Stimulated activated CD4-positive, alpha-beta T cell treated with anti-CD3 and anti-CD28 coated beads, Interleukin-1b, Interleukin-23, amount 100 ng/mL, for 4 hours (primary cell): ENCODE measurements at regions not wholly inside any gene's neighbourhood (a gene's known extent, or its start where the extent isn't known, plus 50 kb on each side); places are given as distances from the start of the nearest gene placed in this dataset.

Source experiments
- DNase-seq, 2 donors: peaks; one replicate each; pipeline ENCODE4 v3.0.0-alpha.2; 2020; ENCODE audit warnings: low read depth in 2 of 2

DNA sequence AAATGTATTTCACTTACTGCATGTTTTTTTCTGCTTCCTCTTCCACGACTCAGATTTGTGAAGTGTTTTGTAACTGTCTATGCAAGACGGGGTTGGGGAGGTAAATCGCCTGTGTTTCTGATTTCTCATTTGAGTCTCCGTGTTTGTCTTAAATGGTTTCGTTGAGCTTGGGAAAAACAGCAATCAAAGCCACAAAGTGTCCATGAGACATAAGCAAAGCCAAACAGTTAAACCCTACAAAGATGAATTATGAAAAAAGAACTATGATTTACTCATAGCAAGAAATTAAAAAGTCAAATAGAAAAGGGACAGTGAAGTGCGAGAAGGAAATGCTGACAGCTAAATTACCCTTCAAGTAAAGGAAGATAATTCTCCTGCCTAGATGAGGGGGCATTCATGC is 164.3 kb upstream of the TMPO start:
- no peak for DNase-seq

DNA sequence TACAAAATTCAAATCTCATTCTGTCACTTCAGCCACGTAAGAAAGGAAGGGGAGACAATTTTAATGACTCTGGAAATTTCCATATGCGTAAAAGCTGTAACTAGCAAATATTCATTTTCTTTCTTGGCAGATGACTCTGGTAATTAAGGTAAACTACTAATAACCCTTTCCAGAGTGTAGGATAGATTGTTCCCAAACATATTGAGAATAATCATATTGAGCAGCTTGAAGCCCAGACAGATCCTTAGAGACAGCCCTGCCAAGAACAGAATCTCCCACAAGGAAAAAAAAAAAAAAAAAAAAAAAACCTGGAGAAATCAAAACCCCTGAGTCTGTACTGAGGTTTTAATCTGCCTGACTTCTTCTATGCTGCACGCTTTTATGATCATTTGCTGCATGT is 163.6 kb upstream of the TMPO start:
- DNase-seq: no peak

DNA sequence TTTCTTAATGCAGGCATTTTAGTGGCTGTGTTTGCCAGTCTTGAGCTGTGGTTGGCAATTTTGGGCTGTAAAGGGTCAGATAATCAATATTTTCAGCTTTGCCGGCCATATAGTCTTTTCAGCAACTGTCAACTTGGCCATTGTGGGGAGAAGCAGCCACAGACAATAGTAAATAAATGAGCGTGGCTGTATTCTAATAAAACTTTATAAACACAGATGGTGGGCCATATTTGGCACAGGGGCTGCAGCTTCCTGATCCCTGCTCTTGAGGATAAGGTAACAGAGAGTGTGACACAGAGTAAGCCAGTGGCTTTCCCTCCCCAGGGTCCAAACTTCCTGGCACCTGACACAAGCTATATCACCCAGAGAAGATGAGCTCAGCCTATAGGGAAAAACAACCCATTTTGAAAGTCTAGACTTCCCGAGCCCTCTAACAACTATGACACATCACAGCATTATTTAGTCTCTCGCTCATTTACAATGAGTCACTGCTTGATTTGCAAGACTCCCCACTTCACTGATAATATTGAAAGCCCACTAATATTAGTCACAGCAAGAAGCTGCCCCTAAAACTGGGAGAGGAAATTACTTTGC is 163.1 kb upstream of the TMPO start:
- no peak for DNase-seq

DNA sequence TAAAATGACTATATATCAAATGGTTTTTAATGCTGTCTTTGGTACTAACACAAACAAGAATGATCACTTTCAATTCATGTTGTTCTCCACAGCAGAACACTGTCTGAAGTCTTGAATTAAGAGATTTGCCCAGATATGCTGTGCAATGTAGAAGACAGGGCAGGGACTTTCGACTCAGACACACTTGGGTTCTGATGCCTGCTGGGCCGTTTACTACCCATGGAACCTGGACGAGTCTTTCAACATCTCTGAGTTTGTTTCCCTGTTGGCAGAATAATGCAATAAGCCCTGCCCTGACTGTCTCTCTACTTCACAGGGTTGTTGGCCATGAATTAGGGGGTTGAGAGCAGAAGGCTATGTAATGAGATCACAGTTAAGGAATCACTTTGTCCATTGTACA is 162.6 kb upstream of the TMPO start:
- DNase-seq: no peak

DNA sequence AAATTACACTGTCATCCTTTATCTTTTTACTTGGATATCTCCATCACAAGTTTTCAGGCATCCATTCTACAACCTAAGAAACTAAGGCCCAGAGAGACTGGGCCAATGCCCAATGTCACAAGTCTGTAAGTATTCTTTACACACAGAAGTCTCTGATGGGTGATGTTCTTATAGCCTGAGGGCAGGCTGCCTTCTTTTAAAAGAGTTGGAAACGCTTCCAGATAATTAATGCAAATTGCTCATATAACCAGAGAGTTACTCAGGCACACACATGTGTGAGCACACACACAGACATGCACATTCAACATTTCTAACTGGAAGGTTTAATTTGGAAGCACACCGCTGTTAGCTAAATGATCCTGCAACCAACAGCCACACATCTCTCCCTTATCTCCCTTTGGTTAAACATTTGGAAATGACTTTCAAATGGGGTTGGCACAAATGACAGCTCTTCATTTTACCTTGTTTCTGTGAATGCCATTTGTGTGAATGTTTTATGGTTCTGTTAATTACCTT is 160.8 kb upstream of the TMPO start:
- DNase-seq: no peak

DNA sequence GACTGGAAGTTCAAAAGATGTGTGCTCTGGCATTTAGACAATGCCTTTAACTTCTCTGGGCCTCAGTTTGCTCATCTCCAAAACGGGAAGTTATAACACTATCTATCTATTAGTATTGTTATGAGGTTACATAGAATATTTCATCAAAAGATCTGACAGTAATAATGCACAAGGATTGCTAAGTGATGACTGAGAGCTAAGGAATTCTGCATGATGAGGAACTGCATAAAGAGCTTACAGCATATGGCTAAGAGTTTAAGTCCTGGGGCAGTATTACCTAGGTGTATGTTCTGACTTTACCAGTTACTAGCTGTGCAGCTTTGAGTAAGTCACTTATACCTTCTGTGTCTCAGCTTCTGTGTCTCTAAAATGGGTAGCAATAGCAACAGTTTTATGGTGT is 160.1 kb upstream of the TMPO start:
- DNase-seq: no peak

DNA sequence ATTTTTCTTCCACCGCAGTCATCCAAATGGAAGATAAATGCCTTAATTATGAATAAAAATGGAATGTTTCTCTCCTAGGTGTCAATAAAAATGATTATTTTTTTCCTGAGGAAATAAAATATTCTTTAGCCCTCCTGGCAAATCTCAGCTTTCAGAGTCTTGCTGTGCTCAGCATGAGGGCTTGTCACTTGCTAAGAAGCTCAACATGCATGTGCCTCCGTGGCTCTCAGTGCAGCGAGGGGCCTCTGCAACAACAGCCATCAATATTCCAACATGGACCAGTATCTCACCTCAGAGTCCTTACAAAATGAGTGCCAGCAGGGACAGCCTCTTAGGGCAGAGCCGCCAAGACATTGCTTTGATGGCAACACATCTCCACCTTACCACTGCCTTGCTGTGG is 159.5 kb upstream of the TMPO start:
- DNase-seq: no peak

DNA sequence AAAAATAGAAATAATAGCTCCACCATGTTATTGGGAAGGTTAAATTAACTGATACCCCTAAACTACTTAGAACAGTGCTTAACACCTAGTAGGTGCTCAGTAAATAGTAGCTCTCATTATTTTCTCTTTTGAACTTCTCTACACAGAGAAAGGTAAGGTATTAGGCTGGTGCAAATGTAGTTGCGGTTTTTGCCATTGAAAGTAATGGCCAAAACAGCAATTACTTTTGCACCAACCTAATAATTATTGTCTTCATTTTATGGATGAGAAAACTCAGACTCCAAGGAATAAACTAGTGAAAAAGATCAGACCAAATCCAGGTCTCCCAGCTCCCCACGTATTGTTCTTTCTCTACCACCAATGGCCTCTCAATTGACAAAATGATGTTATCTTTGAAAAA is 157.2 kb upstream of the TMPO start:
- no peak for DNase-seq

DNA sequence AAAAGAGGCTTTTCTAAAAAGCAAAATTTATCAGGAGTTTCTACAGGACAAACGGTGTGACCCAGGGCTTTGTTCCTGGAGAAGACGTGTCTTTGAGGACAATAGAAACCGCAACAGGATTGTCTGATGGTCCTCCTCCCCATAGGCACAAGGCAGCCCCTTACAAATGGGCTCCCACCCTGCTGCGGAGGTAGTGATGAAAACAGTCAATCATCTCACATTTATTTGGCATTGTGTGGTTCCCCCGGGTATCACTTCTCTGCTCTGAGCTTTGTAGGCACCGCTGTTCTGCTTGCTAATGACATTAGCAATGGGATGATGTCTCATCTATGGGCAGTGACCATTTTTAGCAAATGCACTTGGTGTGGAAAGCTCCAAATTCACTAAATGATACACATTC is 155.5 kb upstream of the TMPO start:
- no peak for DNase-seq

DNA sequence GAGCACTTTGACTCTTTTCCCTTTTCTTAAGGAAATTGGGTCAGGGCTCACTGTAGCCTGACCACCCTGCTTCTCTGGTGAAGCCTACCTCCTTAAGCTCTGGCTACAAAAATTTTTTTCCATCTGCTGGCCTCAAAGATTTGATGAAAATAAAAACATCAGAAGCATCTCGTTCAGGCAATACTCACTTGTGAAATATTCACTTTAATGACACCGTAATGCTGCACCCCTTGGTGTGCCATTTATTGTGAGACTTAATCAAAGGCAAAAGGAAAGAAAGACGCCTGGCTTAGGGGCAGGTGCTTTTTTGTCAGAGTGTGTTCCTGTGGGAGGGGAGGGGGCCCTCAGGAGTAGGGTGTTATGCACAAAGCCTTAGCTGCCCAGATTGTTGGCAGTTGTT is 155.0 kb upstream of the TMPO start:
- no peak for DNase-seq

DNA sequence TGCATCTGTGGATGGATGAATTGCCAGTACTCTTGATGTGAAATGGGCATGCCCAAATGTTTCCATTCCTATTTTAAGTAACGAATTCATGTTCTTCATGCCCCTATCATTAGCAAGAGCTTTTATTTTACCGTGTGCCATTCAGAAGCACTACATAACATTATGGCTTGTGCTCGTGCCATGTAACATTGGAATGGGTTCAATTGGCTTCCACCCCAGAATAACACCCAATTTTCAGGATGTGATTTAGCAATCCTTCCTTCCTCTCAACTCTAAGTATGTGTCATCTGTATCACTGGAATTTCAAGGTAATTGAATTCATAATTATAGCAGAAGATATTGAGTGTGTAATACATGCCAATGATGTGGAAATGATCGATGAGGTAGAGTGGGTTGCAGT is 145.8 kb upstream of the TMPO start:
- no peak for DNase-seq

DNA sequence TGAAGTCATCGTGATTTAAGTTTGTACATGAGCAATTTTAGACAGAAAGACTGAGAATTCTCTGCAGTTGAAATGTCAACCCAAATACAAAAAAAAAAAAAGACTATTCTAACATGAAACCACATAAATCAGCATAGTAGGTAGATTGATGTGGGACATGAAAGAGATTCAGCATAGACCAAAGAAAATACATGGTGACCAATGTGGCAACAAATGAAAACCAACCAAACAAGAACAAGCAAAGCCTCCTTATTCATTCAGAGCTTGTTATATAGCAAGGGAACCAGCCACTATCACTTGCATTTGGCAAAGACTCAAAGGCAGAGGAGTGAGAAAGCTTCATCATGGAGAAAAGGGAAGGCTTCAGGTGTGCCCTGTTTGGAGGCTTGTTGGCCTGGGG is 144.4 kb upstream of the TMPO start:
- DNase-seq: no peak

DNA sequence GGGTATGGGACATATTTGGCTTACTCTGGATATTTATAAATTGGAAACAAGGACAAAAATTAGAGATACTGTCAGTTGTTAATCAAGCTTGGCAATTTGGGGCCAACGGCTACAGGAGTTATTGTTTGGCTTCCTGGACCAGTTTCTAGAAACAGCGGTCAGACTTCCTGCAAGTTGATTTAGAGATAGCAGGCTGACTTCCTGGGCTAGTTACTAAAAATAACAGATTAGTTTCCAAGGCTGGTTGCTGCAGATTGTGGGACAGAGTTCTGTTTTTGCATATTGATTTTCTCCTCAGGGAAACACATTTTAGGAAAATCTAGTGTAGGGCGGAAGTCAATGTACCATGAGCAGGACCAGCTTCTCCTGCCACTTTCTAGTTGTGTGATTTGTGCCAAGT is 144.0 kb upstream of the TMPO start:
- no peak for DNase-seq

DNA sequence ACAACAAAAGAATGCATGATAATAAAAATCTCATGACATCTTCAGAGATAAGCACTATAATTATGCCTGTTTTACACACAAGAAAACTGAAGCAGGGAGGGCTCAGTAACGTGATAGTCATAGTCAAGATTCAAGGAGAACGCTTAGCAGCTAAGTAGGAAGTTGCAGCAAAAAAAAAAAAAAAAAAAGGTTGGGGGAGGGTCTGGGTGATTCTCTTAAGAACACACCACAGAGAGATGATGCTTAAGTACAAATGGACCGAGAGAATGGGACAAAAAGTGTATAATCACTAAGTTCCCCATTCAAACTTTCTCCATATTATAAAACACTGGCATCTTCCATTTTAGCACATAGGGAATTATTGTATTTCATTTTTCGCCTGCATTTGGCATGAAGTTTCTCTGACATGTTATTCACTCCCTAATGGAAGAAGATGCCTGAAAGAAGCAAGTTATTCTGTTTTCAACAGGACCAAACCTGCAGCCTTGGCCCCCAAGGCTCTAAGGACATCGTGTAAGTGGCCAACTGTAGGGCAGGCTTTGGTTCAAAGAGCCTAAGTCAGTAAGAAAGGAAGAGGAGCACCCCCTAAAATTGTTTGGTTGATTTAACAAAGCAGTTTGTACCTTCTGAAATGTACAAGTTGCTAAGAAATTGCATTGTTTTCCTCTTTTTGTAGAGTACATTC is 142.9 kb upstream of the TMPO start:
- DNase-seq: no peak

DNA sequence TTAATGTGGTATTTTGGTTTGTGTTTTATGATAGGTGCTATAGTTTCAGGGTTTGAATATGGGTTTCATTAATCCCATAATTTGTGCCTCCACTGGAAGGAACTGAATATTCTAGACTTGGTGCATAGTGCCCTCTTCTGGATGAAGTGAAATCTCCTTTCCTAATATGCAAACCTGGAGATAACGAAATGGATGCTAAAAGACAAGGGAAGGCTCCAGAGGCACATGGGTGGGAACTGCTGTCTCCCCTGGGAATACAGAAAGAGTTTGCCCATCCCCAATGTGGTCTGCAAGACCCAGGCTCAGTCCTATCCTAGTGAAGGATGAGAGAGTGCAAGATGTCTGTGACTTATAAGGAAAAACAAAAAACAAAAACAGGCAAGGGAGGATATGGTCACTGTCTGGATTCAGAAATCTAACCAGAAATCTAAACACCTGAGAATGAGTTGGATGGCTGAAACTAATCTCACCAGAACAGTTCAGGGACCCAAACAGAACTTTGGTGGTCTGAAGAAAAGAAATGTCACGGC is 142.3 kb upstream of the TMPO start:
- DNase-seq: no peak

DNA sequence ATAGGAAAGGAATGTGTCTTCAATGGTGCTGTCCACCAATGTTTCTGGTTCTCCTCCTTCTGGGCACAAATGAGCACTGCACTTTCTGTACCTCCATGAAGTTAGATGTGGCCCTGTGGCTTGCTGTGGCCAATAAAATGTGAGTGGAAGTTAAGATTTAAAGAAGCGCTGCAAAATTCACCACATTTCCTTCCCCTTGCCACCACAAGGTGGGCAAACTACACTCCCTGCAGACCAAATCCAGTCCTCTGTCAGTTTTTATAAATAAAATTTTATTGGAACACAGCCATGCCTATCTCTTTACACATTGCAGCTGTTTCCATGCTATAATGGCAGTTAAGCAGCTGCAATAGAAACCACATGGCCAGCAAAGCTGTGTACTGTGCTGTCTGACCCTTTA is 141.4 kb upstream of the TMPO start:
- no peak for DNase-seq

DNA sequence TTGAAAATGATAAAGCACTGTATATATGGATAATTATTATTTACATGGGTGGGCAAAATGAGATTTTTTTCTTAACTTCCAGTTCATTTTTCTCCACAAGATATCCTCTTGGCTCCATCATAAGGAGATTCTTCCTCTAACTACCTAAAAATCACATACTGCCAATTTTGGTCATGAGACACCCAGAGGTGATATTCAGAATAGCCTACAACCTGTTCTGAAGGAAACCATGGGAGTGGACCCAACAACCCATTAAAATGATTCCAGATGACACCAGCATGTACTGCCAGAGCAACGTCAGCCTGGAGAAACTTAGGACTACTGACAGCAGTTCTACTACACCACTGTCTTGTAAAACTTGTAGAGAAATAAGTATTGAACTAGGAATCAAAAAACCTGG is 136.3 kb upstream of the TMPO start:
- DNase-seq: no peak

DNA sequence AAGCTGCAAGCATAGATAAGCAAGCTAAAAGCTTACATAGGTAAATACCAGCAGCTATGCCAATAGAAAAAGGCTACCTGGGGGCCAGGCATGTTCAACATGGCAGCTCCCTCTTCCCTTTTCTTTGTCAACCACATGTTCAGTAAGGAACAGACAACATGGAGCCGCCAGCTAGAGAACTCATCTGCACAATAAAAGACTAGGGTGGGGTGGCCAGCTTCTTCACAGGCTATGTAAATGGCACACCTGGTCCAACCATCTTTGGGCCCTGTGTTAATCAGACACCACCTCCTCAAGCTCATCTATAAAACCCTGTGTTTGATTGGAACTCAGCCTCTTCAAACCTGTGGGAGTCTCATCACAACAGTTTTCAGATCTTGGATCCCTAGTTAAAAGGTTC is 129.7 kb upstream of the TMPO start:
- DNase-seq: no peak

DNA sequence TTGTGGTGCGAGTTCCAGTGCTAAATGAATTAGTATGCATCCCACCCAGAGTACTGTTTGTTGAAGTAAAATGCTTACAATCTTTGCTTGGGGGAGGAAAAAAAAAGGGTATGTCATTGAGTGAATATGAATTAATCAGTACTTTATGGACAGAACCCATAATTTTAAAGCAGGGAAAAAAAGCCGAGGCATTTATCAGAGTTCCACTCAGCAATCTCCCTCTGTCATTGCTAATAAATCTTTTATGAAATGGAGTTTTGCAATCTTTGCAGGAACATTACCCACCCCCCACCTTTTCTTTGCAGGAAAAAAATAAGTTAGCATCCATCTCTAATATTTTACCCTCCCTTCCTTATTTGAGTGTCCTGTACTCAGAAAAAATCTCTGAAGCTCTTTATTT is 127.9 kb upstream of the TMPO start:
- no peak for DNase-seq

DNA sequence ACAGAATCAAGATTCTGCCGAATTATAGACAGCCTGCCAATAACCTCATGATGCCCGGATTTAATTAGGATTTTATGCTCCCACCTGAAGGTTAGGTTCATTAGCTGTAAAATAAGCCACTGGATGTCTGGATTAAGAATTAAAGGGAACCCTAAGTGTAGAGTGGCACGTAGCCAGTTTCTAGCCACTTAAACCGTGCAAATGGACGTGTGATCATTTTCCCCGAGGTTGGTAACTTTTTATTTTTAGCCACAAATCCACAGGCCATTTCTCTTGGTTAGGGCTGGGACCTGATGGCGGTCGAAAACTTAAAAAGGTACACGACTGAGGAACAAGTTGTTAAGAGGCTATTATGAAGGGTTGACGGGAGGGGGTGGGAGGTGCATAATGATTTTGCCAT is 127.3 kb upstream of the TMPO start:
- DNase-seq: no peak

DNA sequence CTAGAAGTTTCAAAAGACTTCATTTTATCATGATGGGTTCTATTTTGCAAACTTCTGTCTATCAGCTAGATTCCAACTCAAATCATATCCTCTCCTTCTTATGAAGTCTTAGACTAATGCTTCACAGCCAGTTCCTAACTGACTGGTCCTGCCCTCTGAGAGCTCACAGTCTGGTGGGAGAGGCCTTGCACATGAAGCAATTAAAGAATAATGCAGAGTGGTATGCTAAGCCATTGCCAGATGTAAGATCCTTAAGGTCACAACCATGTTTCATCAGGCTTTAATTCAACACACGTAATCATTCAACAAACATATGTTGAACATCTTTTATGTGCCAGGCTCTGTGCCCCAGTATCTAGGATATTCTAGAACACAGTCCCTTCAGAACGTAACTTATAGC is 125.8 kb upstream of the TMPO start:
- DNase-seq: no peak

DNA sequence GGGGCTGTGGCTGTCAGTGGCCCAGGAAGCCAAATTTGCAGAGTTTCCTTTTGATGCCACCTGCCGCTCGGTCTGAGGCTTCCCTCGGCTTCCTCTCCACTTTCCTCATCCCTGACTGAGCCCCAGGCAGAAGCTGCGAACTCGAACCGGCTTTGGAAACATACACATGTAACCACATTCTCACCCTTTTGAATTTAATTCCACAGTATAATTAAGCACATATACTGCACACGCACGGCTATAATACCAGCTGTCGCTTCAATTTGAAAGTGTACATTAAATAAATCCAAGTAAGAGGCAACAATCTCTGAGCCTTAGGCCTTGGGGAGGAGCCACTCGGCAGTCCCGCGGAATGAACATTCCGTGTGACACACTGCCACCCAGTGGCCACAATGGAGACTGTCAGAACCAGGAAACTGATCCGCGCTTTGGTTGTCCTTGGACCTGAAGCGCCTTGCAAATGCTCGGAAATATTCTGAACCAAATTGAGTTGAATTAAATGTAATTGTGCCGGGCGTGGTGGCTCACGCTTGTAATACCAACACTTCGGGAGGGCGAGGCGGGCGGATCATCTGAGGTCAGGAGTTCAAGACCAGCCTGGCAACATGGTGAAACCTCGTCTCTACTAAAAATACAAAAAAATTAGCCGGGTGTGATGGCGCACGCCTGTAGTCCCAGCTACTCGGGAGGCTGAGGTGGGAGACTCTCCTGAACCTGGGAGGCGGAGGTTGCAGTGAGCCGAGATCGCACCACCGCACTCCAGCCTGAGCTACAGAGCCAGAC is 117.9 kb upstream of the TMPO start:
- DNase-seq: peak; percentile 71 to 74

DNA sequence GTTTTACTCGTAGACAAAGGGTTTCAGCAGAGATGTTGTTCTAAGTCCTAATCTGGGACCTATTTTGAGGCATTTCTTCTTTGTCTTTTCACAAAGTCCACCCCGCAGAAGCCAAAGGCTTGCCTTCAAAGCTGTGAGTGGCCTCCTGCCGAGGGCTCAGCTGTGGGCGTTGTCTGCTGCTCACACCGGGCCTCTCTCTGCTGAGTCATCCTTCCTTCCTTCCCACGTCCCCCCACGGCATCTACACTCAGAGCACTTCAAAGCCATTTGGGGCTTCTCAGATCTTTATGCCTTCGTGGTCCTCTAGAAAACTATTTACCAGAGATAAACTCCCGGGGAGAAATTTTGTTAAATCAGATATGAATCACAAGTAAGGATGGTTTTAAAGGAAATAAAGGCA is 115.9 kb upstream of the TMPO start:
- DNase-seq: peak; percentile 40 to 55
